ENCODE measurements at regions not wholly inside any gene's neighbourhood (a gene's known extent, or its start where the extent isn't known, plus 50 kb on each side); places are given as distances from the start of the nearest gene placed in this dataset.
A peak's percentile ranks its signal among the peaks of the same experiment; 100 is the strongest.
"Not testable (repeated sequence)": the region's sequence is repeated elsewhere in the genome, so short reads cannot be mapped to it uniquely, and the experiment has no call there.

GRCh38 chr6:115016593-115016992 is 673.8 kb upstream of the HS3ST5 start:
- DNase-seq = no peak

DNA sequence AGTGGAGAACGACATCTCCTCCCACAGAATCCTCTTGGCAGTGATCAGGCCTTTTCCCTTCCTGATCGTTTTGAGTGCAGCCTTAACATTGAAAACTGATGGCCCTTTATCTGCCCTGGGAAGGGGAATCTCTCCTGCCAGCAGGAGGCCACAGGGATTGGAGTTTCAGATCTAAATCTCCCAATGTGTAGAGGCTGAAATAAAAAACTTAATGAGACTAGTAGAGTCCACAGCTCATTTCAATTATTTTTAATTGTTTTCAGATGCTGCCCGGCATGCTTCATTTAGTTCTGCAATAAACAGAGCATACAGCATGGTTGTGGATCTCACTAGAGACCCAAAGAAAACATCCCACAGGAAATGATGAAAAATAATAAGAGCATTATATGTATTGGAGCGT is 662.2 kb upstream of the HS3ST5 start:
- DNase-seq = no peak

DNA sequence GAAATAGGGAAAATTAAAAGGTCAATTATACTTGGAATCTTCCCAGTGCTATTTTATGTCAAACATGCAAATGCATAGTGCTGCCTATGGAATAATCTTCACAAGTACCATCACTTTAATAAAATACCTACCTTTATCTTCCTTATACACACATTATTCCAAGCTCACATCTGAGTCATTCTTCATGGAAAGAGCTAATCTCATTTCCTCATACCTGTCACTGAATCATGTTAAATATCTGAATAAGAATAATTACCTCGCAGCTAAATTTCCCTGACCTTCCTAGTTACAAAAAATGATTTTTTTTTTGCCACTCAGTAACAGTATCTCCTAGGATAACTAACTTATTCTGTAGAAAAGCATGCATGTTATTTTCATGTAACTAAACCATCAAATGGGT is 661.4 kb upstream of the HS3ST5 start:
- no peak for DNase-seq

DNA sequence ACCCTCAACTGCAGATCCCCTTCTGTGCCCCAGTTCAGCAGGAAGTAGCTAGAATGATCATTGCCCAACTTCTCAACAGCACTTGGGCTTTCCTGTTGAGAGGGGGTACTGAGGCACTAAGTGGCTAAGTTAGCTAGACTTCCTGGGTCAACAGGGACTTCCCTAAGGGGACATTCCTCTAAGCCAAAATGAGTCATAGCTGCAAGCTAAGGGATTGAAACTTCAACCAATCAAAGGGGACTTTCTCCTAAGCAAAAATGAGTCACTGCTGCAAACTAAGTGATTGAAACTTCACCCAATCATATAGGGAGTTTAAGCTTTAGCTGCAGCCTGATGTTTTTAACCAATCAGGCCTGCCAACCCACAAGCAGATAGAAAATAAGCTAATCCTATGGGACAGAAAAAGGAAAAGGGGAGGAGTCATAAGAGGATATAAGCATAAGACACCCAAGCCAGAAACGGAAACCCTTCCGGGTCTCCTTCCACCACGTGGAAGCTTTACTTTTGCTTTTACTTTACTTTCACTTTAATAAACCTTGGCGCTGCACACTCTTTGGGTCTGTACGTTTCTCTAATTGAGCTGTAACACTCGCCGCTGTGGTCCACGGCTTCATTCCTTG is 659.0 kb upstream of the HS3ST5 start:
- DNase-seq = no peak

DNA sequence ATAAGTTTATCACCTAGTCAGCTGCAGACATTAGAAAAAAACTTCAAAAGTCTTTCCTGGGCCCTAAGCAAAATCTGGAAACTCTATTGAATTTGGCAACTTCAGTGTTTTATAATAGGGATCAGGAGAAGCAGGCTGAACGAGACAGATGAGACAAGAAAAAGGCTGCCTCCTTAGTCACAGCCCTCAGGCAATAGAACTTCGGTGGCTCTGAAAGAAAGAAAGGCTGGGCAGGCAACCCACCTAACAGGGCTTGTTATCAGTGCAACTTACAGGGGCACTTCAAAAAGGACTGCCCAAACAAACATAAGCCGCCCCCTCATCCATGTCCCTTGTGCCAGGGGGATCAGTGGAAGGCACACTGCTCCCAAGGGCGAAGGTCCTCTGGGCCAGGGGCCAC is 657.9 kb upstream of the HS3ST5 start:
- no peak for DNase-seq

GRCh38 chr6:114998492-114998891 is 655.7 kb upstream of the HS3ST5 start:
- DNase-seq = no peak

DNA sequence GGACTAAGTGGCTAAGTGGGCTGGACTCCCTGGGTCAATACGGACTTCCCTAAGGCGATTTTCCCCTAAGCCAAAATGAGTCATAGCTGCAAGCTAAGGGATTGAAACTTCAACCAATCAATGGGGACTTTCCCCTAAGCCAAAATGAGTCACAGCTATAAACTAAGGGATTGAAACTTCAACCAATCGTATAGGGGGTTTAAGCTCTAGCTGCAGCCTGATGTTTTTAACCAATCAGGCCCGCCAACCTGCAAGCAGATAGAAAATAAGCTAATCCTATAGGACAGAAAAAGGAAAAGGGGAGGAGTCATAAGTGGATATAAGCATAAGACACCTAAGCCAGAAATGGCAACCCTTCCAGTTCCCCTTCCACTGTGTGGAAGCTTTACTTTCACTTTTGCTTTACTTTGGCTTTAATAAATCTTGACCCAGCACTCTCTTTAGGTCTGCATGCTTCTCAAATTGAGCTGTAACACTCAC is 655.0 kb upstream of the HS3ST5 start:
- DNase-seq = no peak

DNA sequence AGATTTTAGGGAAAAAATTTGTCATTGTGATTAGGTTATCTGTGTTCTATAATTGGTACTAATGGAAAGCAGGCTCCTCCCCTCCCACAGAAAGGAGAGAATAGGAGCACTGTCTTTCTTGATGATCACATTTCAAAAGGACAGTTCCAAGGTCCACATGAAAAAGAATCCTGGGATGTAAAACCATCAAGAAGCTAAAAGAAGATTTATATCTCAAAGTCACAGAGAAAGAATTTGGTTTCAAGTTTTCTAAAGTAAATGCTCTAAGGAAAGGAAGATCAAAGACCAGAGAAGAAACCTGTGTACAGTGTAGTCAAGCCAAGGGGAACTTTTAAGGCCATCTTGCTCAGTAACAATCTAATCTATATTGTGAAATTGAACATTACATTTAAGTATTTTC is 652.7 kb upstream of the HS3ST5 start:
- no peak for DNase-seq

DNA sequence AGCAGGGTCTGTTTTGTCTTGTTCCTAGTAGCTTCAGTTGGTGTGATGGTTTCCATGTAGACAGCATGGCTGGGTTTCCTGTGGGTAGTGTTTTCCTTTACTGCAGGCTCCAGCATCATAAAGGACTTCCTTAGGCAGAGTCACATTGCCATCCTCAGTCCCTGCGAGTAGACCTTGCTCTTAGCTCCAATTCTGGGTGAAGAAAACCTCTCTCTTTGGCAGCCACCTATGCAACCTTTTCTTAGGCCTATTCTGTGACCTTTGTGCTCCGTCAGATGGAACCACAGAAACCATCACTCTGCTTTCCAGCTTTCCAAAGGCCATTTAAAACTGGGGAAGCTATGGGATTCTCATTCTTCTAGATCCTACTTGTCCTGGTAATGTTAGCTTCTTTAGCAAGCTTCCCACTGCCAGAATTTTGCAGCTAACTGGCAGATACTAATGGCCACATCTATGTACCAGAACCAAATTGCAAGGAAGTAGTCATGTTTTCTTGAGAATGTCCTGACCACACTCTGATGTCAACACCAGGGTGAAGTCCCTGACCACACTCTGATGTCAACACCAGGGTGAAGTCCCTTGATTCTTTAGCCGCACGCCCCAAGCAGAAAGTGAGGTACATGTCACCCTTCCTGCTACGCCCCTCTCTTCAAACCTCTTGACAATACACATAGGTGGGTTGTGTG is 646.6 kb upstream of the HS3ST5 start:
- DNase-seq = peak; percentile 32 to 40

DNA sequence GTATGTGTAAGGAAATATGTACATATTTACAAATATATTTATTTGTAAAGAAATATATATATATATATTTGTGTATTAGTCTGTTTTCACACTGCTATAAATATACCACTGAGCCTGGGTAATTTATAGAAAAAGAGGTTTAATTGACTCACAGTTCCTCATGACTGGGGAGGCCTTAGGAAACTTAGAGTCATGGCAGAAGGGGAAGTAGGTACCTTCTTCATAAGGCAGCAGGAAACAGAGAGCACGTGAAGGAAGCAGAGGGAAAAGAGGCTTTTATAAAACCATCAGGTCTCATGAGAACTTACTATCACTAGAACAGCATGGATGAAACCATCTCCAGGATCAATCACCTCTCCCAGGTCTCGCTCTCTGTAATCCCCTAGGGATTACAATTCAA is 644.5 kb upstream of the HS3ST5 start:
- DNase-seq = peak; percentile 33 to 56

GRCh38 chr6:114955363-114955762 is 612.5 kb upstream of the HS3ST5 start:
- DNase-seq = no peak

DNA sequence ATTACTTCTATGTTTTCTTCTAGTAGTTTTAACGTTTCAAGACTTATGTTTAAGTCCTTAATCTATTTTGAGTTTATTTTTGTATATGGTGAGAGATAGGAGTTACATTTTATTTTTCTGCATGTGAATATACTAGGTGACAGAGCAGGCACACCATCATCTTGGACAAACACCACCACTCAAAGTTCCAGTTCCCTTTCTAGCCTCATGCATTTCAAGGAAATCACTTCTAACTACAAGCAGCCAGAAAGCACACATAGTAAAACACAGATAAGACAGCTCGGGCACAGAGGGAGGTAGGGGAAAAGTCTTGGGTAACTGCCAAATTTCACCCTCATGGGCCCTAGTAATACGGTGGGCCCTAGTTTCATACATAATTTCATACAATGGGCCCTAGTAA is 609.4 kb upstream of the HS3ST5 start:
- DNase-seq = no peak

DNA sequence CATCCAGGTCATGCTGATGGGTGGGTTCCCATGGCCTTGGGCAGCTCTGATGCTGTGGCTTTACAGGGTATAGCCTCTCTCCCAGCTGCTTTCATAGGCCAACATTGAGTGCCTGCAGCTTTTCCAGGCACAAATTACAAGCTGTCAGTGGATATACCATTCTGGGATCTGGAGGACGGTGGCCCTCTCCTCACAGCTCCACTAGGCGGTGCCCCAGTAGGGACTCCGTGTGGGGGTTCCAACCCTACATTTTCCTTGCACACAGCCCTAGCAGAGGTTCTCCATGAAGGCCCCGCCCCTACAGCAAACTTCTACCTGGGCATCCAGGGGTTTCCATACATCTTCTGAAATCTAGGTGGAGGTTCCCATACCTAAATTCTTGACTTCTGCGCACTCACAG is 602.6 kb upstream of the HS3ST5 start:
- DNase-seq = no peak

DNA sequence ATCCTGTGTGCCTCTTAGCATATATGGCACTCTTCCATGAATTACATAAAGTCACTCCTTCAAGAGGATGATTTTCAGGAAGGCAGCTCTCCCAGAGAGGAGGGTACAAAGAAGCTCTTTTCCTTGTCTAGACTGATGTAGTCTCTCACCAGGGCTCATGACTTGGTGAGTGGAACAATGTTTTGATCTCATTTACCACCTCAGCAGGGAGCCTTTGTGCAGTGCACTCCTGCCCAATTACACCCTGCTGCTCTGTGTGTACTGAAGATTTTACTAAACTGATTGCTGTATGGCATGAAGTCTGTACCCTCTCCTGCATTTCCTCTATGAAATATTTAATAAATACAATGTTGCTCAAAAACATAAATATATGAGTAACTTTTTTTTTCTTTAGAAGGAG is 598.3 kb upstream of the HS3ST5 start:
- DNase-seq = no peak

DNA sequence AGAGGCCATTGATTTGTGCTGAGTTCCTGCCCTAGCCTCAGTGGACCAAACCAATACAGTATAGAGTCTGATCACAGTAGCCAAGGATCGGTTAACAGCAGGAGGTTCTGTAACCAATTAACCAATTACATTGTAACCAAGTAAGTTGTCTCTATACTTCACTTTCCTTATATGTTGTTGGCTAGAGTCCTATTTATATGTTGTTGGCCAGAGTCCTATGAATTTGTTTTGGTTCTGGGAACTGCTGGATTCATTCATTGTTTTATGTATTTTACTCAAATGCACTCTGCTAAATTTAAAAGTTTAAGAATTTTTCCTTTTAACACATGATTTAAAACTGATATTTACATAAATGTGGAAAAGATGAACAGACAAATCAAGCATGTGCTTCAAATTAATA is 597.4 kb upstream of the HS3ST5 start:
- no peak for DNase-seq

- DNase-seq = no peak
Observed at GRCh38 chr6:114939630-114940029, 596.8 kb upstream of the HS3ST5 start.

GRCh38 chr6:114936080-114936479 is 593.3 kb upstream of the HS3ST5 start:
- DNase-seq = no peak

GRCh38 chr6:114934079-114934478 is 591.3 kb upstream of the HS3ST5 start:
- no peak for DNase-seq

- not testable (repeated sequence) for DNase-seq
Observed at GRCh38 chr6:114928731-114929130, 585.9 kb upstream of the HS3ST5 start.

GRCh38 chr6:114906096-114906495 is 563.3 kb upstream of the HS3ST5 start:
- DNase-seq = no peak

DNA sequence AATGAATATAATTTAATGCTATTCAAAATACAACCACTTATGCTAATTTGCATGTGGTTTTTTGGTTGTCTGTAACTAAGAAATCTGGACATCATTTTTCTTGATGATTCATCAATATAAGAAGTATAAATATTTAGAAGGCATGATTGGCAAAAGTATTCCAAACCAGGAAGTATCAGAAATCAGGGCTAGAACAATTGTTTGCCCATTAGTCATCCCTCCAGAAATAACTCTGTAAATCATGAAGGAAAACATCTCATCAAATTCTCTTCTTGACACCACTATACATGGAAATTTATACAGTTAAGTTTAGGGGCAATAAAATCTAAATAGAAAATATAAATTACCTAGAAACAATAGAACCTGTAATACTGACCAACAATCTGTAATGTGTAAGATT is 554.7 kb upstream of the HS3ST5 start:
- no peak for DNase-seq

DNA sequence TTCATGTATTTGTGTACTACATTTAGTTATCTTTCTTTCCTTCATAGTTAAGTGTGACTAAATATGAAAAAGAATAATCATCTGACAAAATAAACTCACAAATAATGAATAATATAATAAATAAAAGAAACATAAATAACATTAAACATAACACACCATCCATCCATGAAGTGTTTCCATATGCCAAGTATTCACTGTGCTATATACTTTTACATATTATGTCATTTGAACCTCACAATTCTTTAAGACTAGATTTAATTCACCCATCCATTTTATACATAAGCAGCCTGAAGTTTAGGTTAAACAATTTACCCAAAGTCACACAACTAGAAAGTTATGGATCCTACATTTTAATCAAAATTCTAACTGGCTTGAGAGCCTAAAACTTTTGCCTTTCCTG is 549.4 kb upstream of the HS3ST5 start:
- DNase-seq = no peak

DNA sequence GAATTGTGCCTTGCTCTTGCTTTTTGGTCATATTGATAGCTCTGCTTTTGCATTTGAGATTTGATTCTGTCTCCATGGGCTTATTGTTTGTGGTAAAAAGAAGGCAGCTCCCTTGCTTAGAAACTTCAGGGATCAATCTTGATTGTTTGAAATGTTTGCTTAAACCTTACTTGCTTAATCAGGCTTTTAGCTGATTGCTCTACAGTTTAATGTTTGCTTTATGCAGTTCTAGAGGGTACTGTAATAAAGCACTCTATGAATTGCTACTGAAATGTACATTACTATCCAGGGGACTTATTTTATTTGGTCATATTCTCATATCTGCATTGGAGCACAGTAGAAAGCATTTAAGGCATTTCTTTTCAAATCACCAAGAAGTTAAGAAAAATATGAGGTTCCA is 545.4 kb upstream of the HS3ST5 start:
- DNase-seq = no peak

DNA sequence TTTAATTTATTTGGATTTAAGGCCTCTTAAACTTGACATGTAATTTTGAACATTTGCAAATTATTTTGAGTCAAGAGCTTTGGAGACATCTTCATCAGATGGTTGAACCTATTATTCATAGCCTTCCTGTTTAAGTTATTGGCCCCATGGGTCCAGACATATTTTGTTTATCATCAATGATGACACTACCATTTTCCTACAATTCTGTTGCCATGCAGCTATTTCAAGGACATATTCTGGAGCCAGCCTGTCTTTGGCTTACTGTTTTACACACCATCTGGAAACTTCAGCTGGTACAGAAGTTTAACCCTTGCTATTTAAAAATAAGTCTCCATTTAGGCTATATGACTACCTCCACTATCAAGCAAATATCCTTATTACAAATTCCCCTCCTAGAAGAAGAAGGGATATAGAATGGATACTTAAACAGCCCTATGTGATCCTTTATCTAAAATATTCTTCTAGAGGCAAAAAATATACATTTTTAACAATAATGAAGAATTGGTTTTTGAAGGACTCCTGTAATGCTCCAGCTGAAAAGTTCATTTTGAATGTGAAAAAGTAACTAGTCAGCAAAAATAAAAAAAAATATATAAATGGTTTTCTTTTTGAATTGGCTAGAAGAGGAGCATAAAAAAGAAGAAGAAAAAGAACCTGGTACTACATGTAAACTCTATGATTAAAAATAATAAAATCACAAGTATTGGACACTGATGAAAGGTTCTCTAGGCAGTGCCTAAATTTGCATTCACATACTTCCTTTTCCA is 544.0 kb upstream of the HS3ST5 start:
- no peak for DNase-seq

All from Kasumi-1 (cell line).